Right lobe of liver (tissue), 4 donors: ENCODE measurements at regions not wholly inside any gene's neighbourhood (a gene's known extent, or its start where the extent isn't known, plus 50 kb on each side); places are given as distances from the start of the nearest gene placed in this dataset.

ENCODE experiments used
- POLR2A ChIP-seq: fragments of 450-650 bp; IDR thresholded peaks from one replicate; pipeline ENCODE4 v1.6.1; 2017; ENCODE audit warnings: antibody characterized with exemption, mild to moderate bottlenecking
- TF ChIP-seq, protein P1 (sequence below), 4 donors: fragments of 200-600 bp in 3 of 4; fragments of 450-650 bp in 1 of 4; IDR thresholded peaks; one replicate each; pipeline versions ENCODE4 v1.5.1 to v1.8.0; 2016 to 2022; ENCODE audit warnings: antibody characterized with exemption in 4 of 4, mild to moderate bottlenecking in 2 of 4
- donor health status: DM: no; HTN: no; CAD: no.
- donor health status: DM: no; HTN: no; CAD: no.
- donor health status: DM: no; HTN: yes; CAD: no.

DNA sequence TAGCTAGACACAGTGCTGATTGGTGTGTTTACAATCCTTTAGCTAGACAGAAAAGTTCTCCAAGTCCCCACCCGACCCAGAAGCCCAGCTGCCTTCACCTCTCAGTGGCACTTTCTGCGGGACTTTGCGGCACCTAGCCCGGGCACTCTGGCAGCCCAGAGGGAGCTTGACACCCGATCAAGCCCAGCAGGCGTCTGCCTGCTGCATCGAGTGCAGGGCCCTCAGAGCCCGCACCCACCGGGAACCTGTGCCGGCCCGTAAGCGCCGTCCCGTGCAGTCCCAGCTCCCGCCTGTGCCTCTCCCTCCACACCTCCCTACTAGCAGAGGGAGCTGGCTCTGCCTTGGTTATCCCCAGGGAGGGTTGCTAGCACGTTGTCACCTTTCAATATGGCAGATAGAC, 631.0 kb upstream of the STXBP6 start:
- TF ChIP-seq, protein P1, sequence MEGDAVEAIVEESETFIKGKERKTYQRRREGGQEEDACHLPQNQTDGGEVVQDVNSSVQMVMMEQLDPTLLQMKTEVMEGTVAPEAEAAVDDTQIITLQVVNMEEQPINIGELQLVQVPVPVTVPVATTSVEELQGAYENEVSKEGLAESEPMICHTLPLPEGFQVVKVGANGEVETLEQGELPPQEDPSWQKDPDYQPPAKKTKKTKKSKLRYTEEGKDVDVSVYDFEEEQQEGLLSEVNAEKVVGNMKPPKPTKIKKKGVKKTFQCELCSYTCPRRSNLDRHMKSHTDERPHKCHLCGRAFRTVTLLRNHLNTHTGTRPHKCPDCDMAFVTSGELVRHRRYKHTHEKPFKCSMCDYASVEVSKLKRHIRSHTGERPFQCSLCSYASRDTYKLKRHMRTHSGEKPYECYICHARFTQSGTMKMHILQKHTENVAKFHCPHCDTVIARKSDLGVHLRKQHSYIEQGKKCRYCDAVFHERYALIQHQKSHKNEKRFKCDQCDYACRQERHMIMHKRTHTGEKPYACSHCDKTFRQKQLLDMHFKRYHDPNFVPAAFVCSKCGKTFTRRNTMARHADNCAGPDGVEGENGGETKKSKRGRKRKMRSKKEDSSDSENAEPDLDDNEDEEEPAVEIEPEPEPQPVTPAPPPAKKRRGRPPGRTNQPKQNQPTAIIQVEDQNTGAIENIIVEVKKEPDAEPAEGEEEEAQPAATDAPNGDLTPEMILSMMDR (IDR thresholded peaks at IDR 0.05) = no peak
- TF ChIP-seq POLR2A = no peak
